Natural killer cell (primary cell): ENCODE measurements at regions not wholly inside any gene's neighbourhood (a gene's known extent, or its start where the extent isn't known, plus 50 kb on each side); places are given as distances from the start of the nearest gene placed in this dataset.
"Not testable (repeated sequence)": the region's sequence is repeated elsewhere in the genome, so short reads cannot be mapped to it uniquely, and the experiment has no call there.

Experiments
- ATAC-seq, 3 donors: fragments of 150-1000 bp in 2 of 3; fragments of 200-7000 bp in 1 of 3; cut with Tn5 transposase; 1 replicate in 1 of 3; 2 replicates in 2 of 3; pipeline ENCODE4 v1.10.0; 2021; ENCODE audit warnings: mild to moderate bottlenecking in 2 of 3, moderate library complexity in 2 of 3
- DNase-seq, 2 donors: peaks; one replicate each; pipeline versions ENCODE4 v3.0.0 to v3.0.0-alpha.2; 2013 to 2021; ENCODE audit warnings: mixed read lengths in 1 of 2
- H3K27ac ChIP-seq: one replicate; pipeline ENCODE4 v1.5.1; 2013; ENCODE audit warnings: mild to moderate bottlenecking, low read length
- H3K27me3 ChIP-seq: one replicate; pipeline ENCODE4 v1.6.1; 2013; ENCODE audit warnings: low read length; ENCODE audit not compliant: control insufficient read depth, insufficient read depth
- H3K36me3 ChIP-seq: one replicate; pipeline ENCODE4 v1.6.1; 2013; ENCODE audit warnings: low read length; ENCODE audit not compliant: control insufficient read depth, insufficient read depth
- H3K4me1 ChIP-seq: one replicate; pipeline ENCODE4 v1.6.1; 2013; ENCODE audit warnings: low read length; ENCODE audit not compliant: control insufficient read depth, insufficient read depth
- H3K4me3 ChIP-seq: one replicate; pipeline ENCODE4 v1.5.1; 2013; ENCODE audit warnings: low read length
- H3K9me3 ChIP-seq: one replicate; pipeline ENCODE4 v1.6.1; 2013; ENCODE audit warnings: low read length; ENCODE audit not compliant: control insufficient read depth, insufficient read depth
- H3K27ac Mint-ChIP-seq, 2 donors: one replicate each; pipeline ENCODE4 v1.8.0; 2022; ENCODE audit warnings: mild to moderate bottlenecking in 2 of 2, mixed read lengths in 2 of 2, moderate library complexity in 1 of 2
- H3K27me3 Mint-ChIP-seq, 2 donors: one replicate each; pipeline ENCODE4 v1.8.0; 2022; ENCODE audit warnings: low read depth in 2 of 2, mixed read lengths in 2 of 2
- H3K36me3 Mint-ChIP-seq: one replicate; pipeline ENCODE4 v1.8.0; 2022; ENCODE audit warnings: mixed read lengths
- H3K4me1 Mint-ChIP-seq, 2 donors: one replicate each; pipeline ENCODE4 v1.8.0; 2022; ENCODE audit warnings: mixed read lengths in 2 of 2
- H3K4me3 Mint-ChIP-seq: one replicate; pipeline ENCODE4 v1.8.0; 2022; ENCODE audit warnings: mild to moderate bottlenecking, moderate library complexity, mixed read lengths
- H3K9me3 Mint-ChIP-seq, 2 donors: one replicate each; pipeline ENCODE4 v1.8.0; 2022; ENCODE audit warnings: mixed read lengths in 2 of 2
- WGBS: methylation state at CpG from one replicate; pipeline ENCODE4 v1.1.7; 2013; ENCODE audit warnings: missing lambda C conversion rate; ENCODE audit not compliant: insufficient coverage; 5-methylcytosine and 5-hydroxymethylcytosine counted together
- intact Hi-C: fragments of 100-400 bp; cut with micrococcal nuclease; formaldehyde crosslinking; loops from one replicate; pipeline ENCODE4 v1.14.2; 2022
- TF ChIP-seq, protein P1 (sequence below): fragments of 200-600 bp; IDR thresholded peaks from one replicate; pipeline ENCODE4 v1.8.0; 2022; ENCODE audit warnings: antibody characterized with exemption

- intact Hi-C loops = no loop called here
- Histone ChIP-seq H3K4me1 (no peaks in the 10 kb centered on the region), H3K9me3 (no peaks in the 10 kb centered on the region), H3K36me3 (no peaks in the 10 kb centered on the region), H3K4me3 (no peak overlapping the region), H3K27ac (no peak overlapping the region), H3K27me3 (no peaks in the 10 kb centered on the region)
- DNase-seq = no peak
- no peak for ATAC-seq
- Mint-ChIP-seq H3K9me3 (peaks cover 4 to 7% of the 10 kb centered on the region in 2 donors), H3K36me3 (no peaks in the 10 kb centered on the region), H3K27ac (no peak overlapping the region), H3K27me3 (peaks cover 0 to 7% of the 10 kb centered on the region in 2 donors), H3K4me1 (no peaks in the 10 kb centered on the region), H3K4me3 (no peak overlapping the region)
- WGBS = 88% methylated on average over 2 of the region's 2 CpGs
- TF ChIP-seq, protein P1, sequence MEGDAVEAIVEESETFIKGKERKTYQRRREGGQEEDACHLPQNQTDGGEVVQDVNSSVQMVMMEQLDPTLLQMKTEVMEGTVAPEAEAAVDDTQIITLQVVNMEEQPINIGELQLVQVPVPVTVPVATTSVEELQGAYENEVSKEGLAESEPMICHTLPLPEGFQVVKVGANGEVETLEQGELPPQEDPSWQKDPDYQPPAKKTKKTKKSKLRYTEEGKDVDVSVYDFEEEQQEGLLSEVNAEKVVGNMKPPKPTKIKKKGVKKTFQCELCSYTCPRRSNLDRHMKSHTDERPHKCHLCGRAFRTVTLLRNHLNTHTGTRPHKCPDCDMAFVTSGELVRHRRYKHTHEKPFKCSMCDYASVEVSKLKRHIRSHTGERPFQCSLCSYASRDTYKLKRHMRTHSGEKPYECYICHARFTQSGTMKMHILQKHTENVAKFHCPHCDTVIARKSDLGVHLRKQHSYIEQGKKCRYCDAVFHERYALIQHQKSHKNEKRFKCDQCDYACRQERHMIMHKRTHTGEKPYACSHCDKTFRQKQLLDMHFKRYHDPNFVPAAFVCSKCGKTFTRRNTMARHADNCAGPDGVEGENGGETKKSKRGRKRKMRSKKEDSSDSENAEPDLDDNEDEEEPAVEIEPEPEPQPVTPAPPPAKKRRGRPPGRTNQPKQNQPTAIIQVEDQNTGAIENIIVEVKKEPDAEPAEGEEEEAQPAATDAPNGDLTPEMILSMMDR = no peak
These were observed 151.1 kb downstream of the SEM1 start for GRCh38 chr7:96558530-96558929.

- Mint-ChIP-seq H3K9me3 (peaks cover 4 to 7% of the 10 kb centered on the region in 2 donors), H3K4me1 (no peaks in the 10 kb centered on the region), H3K27ac (no peak overlapping the region), H3K36me3 (no peaks in the 10 kb centered on the region), H3K4me3 (no peak overlapping the region), H3K27me3 (peaks cover 0 to 5% of the 10 kb centered on the region in 2 donors)
- intact Hi-C loops = no loop called here
- no peak overlapping the region for H3K4me3 ChIP-seq
- H3K9me3 ChIP-seq = no peaks in the 10 kb centered on the region
- no peaks in the 10 kb centered on the region for H3K4me1 ChIP-seq
- DNase-seq (no peak), ATAC-seq (no peak)
- H3K27ac ChIP-seq = no peak overlapping the region
- no peaks in the 10 kb centered on the region for H3K36me3 ChIP-seq
- WGBS = 85% methylated on average over 8 of the region's 9 CpGs
- TF ChIP-seq, protein P1 = no peak
- no peaks in the 10 kb centered on the region for H3K27me3 ChIP-seq
These were observed 151.6 kb downstream of the SEM1 start for GRCh38 chr7:96558093-96558492.

- H3K27ac Mint-ChIP-seq, intact Hi-C loops, H3K36me3 Mint-ChIP-seq, H3K27me3 ChIP-seq, H3K9me3 ChIP-seq, DNase-seq, H3K36me3 ChIP-seq, H3K4me3 ChIP-seq, H3K27ac ChIP-seq, H3K4me1 ChIP-seq, H3K27me3 Mint-ChIP-seq, H3K9me3 Mint-ChIP-seq, H3K4me3 Mint-ChIP-seq, ATAC-seq, H3K4me1 Mint-ChIP-seq: not testable (repeated sequence)
- 85% methylated on average over 12 of the region's 13 CpGs for WGBS
These were observed 152.0 kb downstream of the SEM1 start for GRCh38 chr7:96557598-96557997.

- 91% methylated on average over 5 of the region's 5 CpGs for WGBS
- intact Hi-C loops = no loop called here
- TF ChIP-seq, protein P1 = no peak
- no peak for ATAC-seq
- Histone ChIP-seq H3K27ac (no peak overlapping the region), H3K4me1 (no peaks in the 10 kb centered on the region), H3K27me3 (no peaks in the 10 kb centered on the region), H3K36me3 (no peaks in the 10 kb centered on the region), H3K4me3 (no peak overlapping the region), H3K9me3 (no peaks in the 10 kb centered on the region)
- Mint-ChIP-seq H3K27ac (no peak overlapping the region), H3K4me3 (no peak overlapping the region), H3K36me3 (no peaks in the 10 kb centered on the region), H3K9me3 (no peaks in the 10 kb centered on the region), H3K27me3 (peaks cover 0 to 8% of the 10 kb centered on the region in 2 donors), H3K4me1 (no peaks in the 10 kb centered on the region)
- no peak for DNase-seq
These were observed 161.0 kb downstream of the SEM1 start for GRCh38 chr7:96548664-96549063.
